Liver (tissue), 8 donors: ENCODE measurements at regions not wholly inside any gene's neighbourhood (a gene's known extent, or its start where the extent isn't known, plus 50 kb on each side); places are given as distances from the start of the nearest gene placed in this dataset.

Source experiments
- DNase-seq: peaks from one replicate; pipeline ENCODE4 v3.0.0-alpha.2; 2017; ENCODE audit warnings: low spot score
- H3K27ac ChIP-seq, 2 donors: one replicate each; pipeline ENCODE4 v1.7.0; 2013; ENCODE audit warnings: inconsistent platforms in 2 of 2, low read length in 2 of 2, control low read depth in 1 of 2, low read depth in 1 of 2, mild to moderate bottlenecking in 1 of 2
- H3K27me3 ChIP-seq, 4 donors: one replicate each; pipeline versions ENCODE4 v1.6.1 to v1.7.0; 2013; ENCODE audit warnings: low read length in 3 of 4, inconsistent platforms in 1 of 4, mild to moderate bottlenecking in 1 of 4, moderate library complexity in 1 of 4; ENCODE audit not compliant: control insufficient read depth in 4 of 4, insufficient read depth in 4 of 4
- H3K36me3 ChIP-seq, 4 donors: one replicate each; pipeline versions ENCODE4 v1.6.1 to v1.7.0; 2013; ENCODE audit warnings: low read length in 3 of 4, mild to moderate bottlenecking in 3 of 4, low read depth in 1 of 4, moderate library complexity in 1 of 4; ENCODE audit not compliant: control insufficient read depth in 4 of 4, insufficient read depth in 3 of 4
- H3K4me1 ChIP-seq, 4 donors: one replicate each; pipeline versions ENCODE4 v1.6.1 to v1.7.0; 2013; ENCODE audit warnings: low read length in 3 of 4, mild to moderate bottlenecking in 3 of 4, moderate library complexity in 1 of 4; ENCODE audit not compliant: control insufficient read depth in 4 of 4, insufficient read depth in 4 of 4
- H3K4me3 ChIP-seq, 3 donors: one replicate each; pipeline versions ENCODE4 v1.6.1 to v1.7.0; 2013; ENCODE audit warnings: low read length in 3 of 3, control low read depth in 1 of 3, low read depth in 1 of 3, mild to moderate bottlenecking in 1 of 3
- H3K9ac ChIP-seq, 2 donors: one replicate each; pipeline ENCODE4 v1.7.0; 2013; ENCODE audit warnings: low read length in 2 of 2, mild to moderate bottlenecking in 2 of 2, moderate library complexity in 2 of 2, control low read depth in 1 of 2, low read depth in 1 of 2
- H3K9me3 ChIP-seq, 4 donors: one replicate each; pipeline versions ENCODE4 v1.6.1 to v1.7.0; 2013; ENCODE audit warnings: low read length in 3 of 4; ENCODE audit not compliant: control insufficient read depth in 4 of 4
- EGR1 ChIP-seq, 2 donors: IDR thresholded peaks; 2 replicates each; pipeline ENCODE4 v1.6.1; 2016 to 2018; ENCODE audit warnings: antibody characterized with exemption in 2 of 2, low read depth in 2 of 2
- FOXA1 ChIP-seq: IDR thresholded peaks from 2 replicates; pipeline ENCODE4 v1.6.1; 2016; ENCODE audit warnings: antibody characterized with exemption
- FOXA2 ChIP-seq: IDR thresholded peaks from 2 replicates; pipeline ENCODE4 v1.6.1; 2016; ENCODE audit warnings: antibody characterized with exemption
- GABPA ChIP-seq, 2 donors: IDR thresholded peaks in 1 of 2; conservative IDR thresholded peaks in 1 of 2; 2 replicates each; pipeline ENCODE4 v1.6.1; 2016; ENCODE audit warnings: antibody characterized with exemption in 2 of 2, mild to moderate bottlenecking in 1 of 2, moderate library complexity in 1 of 2
- HNF4A ChIP-seq, 2 donors: conservative IDR thresholded peaks; 2 replicates each; pipeline ENCODE4 v1.6.1; 2016; ENCODE audit warnings: antibody characterized with exemption in 2 of 2, mild to moderate bottlenecking in 2 of 2
- HNF4G ChIP-seq: IDR thresholded peaks from 2 replicates; pipeline ENCODE4 v1.6.1; 2016; ENCODE audit warnings: antibody characterized with exemption
- JUND ChIP-seq, 2 donors: IDR thresholded peaks; 2 replicates each; pipeline ENCODE4 v1.6.1; 2016; ENCODE audit warnings: antibody characterized with exemption in 2 of 2
- NR2F2 ChIP-seq: IDR thresholded peaks from 2 replicates; pipeline ENCODE4 v1.6.1; 2016; ENCODE audit warnings: antibody characterized with exemption
- RAD21 ChIP-seq, 2 donors: IDR thresholded peaks; 2 replicates each; pipeline ENCODE4 v1.6.1; 2016; ENCODE audit warnings: antibody characterized with exemption in 2 of 2, mild to moderate bottlenecking in 2 of 2
- RXRA ChIP-seq, 2 donors: IDR thresholded peaks; 2 replicates each; pipeline ENCODE4 v1.6.1; 2017 to 2018; ENCODE audit warnings: antibody characterized with exemption in 2 of 2, mild to moderate bottlenecking in 1 of 2
- SP1 ChIP-seq: IDR thresholded peaks from 2 replicates; pipeline ENCODE4 v1.6.1; 2018; ENCODE audit warnings: antibody characterized with exemption, mild to moderate bottlenecking
- TAF1 ChIP-seq: conservative IDR thresholded peaks from 2 replicates; pipeline ENCODE4 v1.6.1; 2016; ENCODE audit warnings: antibody characterized with exemption, mild to moderate bottlenecking
- YY1 ChIP-seq: IDR thresholded peaks from 2 replicates; pipeline ENCODE4 v1.6.1; 2016; ENCODE audit warnings: antibody characterized with exemption, mild to moderate bottlenecking
- WGBS: extraction: QIAGEN DNeasy Blood & Tissue Kit; methylation state at CpG from one replicate; pipeline ENCODE4 v1.1.7; 2013; 5-methylcytosine and 5-hydroxymethylcytosine counted together
- TF ChIP-seq, protein P1 (sequence below): fragments of 150-350 bp; IDR thresholded peaks from 2 replicates; pipeline ENCODE4 v1.5.1; 2017; ENCODE audit warnings: improper control_type of control experiment, low read depth, low read length; ENCODE audit not compliant: missing input control
- TF ChIP-seq, protein P2 (sequence below): IDR thresholded peaks from 2 replicates; pipeline ENCODE4 v1.6.1; 2016; ENCODE audit warnings: antibody characterized with exemption
- TF ChIP-seq, protein P3 (sequence below): IDR thresholded peaks from 2 replicates; pipeline ENCODE4 v1.6.1; 2016; ENCODE audit warnings: antibody characterized with exemption, mild to moderate bottlenecking
- donor health status: healthy.
- donor health status: healthy.
- donor health status: healthy.
- donor health status: healthy.
- donor health status: healthy.

DNA sequence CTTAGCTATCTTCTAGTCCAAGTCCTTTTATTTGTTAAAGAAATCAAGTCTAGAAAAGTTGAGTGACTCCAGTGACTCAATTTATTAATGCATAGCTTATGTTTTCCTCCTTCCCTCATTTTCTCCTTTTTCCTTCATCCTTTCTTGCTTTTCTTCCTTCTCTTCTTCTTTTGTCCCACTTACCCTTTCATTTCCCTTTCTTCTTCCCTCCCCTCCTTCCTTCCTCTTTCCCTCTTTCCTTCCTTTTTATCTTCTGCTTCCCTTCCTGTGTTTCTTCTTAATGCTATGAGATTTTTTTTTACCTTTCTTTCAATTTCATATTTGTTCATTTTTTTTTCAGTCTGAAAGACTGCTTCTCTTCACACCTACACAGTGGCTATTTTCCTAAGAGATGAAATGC lies 555.5 kb downstream of the PIK3C3 start (continued):
- TF ChIP-seq, protein P1, sequence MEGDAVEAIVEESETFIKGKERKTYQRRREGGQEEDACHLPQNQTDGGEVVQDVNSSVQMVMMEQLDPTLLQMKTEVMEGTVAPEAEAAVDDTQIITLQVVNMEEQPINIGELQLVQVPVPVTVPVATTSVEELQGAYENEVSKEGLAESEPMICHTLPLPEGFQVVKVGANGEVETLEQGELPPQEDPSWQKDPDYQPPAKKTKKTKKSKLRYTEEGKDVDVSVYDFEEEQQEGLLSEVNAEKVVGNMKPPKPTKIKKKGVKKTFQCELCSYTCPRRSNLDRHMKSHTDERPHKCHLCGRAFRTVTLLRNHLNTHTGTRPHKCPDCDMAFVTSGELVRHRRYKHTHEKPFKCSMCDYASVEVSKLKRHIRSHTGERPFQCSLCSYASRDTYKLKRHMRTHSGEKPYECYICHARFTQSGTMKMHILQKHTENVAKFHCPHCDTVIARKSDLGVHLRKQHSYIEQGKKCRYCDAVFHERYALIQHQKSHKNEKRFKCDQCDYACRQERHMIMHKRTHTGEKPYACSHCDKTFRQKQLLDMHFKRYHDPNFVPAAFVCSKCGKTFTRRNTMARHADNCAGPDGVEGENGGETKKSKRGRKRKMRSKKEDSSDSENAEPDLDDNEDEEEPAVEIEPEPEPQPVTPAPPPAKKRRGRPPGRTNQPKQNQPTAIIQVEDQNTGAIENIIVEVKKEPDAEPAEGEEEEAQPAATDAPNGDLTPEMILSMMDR = no peak
- TF ChIP-seq NR2F2 (no peak), EGR1 (IDR thresholded peaks at IDR 0.05; ENCODE audit: low read depth in 2 of 2) (no peak), JUND (IDR thresholded peaks at IDR 0.05) (no peak), RAD21 (IDR thresholded peaks at IDR 0.05) (no peak), YY1 (no peak), SP1 (no peak), FOXA2 (no peak)

DNA sequence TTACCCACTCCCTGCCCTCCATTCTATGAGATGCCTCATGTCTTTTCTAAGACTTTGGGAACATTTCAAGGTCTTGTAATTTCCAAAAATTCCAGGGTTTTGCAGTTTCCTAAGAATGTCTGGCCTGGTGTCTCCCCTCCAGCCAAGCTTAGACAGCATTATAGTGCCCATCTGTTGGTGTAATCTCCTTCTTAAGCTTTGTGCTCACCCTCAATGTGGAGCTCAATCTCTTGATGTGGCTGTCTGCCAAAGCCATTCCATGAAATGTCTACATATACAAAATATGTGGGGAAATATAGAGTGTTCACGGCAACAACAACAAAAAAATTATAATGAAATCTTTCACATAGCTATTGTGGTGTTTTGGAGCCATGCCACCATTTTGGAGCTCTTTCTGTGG lies 558.4 kb downstream of the PIK3C3 start:
- H3K27me3 ChIP-seq = no peaks in the 10 kb centered on the region
- H3K36me3 ChIP-seq = no peaks in the 10 kb centered on the region
- H3K27ac ChIP-seq = no peak overlapping the region
- 88% methylated on average over 1 of the region's 1 CpG for WGBS
- no peak overlapping the region for H3K9ac ChIP-seq
- no peak for DNase-seq
- peaks cover 0 to 6% (median 1%) of the 10 kb centered on the region in 4 donors for H3K4me1 ChIP-seq
- H3K9me3 ChIP-seq = no peaks in the 10 kb centered on the region
- TF ChIP-seq, protein P1 = no peak
- TF ChIP-seq SP1 = no peak
- TF ChIP-seq, protein P2, sequence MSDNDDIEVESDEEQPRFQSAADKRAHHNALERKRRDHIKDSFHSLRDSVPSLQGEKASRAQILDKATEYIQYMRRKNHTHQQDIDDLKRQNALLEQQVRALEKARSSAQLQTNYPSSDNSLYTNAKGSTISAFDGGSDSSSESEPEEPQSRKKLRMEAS = no peak
- no peak for TF ChIP-seq RAD21 (IDR thresholded peaks at IDR 0.05)
- TF ChIP-seq EGR1 (IDR thresholded peaks at IDR 0.05; ENCODE audit: low read depth in 2 of 2) = no peak
- no peak for TF ChIP-seq FOXA1
- TF ChIP-seq RXRA (IDR thresholded peaks at IDR 0.05) = no peak
- no peak for TF ChIP-seq FOXA2
- TF ChIP-seq, protein P3, sequence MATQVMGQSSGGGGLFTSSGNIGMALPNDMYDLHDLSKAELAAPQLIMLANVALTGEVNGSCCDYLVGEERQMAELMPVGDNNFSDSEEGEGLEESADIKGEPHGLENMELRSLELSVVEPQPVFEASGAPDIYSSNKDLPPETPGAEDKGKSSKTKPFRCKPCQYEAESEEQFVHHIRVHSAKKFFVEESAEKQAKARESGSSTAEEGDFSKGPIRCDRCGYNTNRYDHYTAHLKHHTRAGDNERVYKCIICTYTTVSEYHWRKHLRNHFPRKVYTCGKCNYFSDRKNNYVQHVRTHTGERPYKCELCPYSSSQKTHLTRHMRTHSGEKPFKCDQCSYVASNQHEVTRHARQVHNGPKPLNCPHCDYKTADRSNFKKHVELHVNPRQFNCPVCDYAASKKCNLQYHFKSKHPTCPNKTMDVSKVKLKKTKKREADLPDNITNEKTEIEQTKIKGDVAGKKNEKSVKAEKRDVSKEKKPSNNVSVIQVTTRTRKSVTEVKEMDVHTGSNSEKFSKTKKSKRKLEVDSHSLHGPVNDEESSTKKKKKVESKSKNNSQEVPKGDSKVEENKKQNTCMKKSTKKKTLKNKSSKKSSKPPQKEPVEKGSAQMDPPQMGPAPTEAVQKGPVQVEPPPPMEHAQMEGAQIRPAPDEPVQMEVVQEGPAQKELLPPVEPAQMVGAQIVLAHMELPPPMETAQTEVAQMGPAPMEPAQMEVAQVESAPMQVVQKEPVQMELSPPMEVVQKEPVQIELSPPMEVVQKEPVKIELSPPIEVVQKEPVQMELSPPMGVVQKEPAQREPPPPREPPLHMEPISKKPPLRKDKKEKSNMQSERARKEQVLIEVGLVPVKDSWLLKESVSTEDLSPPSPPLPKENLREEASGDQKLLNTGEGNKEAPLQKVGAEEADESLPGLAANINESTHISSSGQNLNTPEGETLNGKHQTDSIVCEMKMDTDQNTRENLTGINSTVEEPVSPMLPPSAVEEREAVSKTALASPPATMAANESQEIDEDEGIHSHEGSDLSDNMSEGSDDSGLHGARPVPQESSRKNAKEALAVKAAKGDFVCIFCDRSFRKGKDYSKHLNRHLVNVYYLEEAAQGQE = no peak
- no peak for TF ChIP-seq GABPA (IDR thresholded peaks at IDR 0.05 in 1 of 2, conservative IDR thresholded peaks at IDR 0.05 in 1 of 2)
- no peak for TF ChIP-seq TAF1
- TF ChIP-seq HNF4G = no peak
- TF ChIP-seq HNF4A (conservative IDR thresholded peaks at IDR 0.05) = no peak
- H3K4me3 ChIP-seq = no peak overlapping the region
